GM20431 (cell line): ENCODE measurements at regions not wholly inside any gene's neighbourhood (a gene's known extent, or its start where the extent isn't known, plus 50 kb on each side); places are given as distances from the start of the nearest gene placed in this dataset.

ENCODE experiments used
- in situ Hi-C: fragments of 300-500 bp; cut with MseI, MboI; formaldehyde crosslinking; loops from one replicate; pipeline ENCODE4 v1.15.0; 2020; ENCODE audit warnings: low sequenced_read_pairs; ENCODE audit not compliant: unreplicated experiment

DNA sequence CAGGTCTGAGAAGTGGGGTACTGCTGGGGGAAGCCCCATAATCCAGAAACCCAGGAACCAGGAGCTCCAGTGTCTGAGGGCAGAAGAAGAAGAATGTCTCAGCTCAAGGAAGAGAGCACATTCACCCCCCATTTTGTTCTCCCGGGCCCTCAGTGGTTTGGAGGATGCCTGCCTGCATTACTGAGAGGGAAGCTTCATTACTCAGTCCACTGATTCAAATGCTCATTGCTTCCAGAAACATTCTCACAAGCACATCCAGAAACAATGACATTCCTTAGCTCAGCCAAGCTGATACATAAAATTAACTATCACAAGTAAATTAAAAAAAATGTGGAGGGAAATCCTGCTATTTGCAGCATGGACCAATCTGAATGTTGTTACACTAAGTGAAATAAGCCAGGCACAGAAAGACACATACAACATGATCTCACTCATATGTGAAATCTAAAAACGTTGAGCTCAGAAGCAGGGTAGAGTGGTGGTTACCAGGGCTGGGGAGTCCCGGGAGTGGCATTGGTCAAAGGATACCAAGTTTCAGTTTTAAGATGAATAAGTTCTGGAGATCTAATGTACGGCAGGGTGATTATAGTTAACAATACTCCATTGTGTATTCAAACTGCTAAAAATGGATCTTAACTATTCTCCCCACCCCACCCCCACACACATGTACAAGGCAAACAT, 459.3 kb downstream of the GALR1 start:
- in situ Hi-C loops = no loop called here

DNA sequence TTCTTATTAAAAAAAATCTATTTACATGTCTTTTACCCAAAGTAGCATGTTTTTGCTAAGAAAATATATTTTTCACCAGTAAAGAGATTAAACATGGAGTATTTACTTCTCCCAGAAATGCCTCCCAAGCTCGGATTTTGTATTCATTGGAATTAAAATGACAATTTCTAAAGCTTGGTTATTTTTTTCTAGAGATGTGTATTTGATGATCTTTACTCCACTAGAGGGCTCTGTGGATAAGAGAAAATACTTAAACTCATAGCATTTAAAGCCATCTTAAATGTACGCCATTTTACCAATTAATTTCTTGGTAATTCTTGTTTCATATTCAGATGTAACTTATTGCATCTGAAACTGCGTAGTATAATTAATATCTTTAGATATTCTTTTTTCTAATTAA, 461.4 kb downstream of the GALR1 start:
- in situ Hi-C loops = no loop called here

DNA sequence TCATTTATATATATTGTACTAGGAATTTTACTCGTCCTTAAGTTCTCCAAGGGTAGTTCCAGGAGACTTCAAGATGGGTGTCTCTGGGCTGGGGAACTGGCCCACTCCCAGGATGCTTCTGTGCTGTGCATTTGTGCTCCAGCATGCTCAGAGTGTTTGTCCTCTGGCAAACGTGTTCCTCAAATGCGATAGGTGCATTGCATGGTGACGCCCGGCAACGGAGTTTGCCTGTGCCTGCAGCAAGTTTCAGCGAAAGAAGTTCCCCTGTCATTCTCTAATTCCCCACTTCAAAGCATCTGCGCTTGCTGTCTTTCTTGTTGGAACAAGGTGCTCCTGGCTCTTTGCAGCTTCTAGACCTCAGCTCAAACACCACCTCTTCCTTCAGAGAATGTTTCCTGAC, 465.1 kb downstream of the GALR1 start:
- in situ Hi-C loops = no loop called here

DNA sequence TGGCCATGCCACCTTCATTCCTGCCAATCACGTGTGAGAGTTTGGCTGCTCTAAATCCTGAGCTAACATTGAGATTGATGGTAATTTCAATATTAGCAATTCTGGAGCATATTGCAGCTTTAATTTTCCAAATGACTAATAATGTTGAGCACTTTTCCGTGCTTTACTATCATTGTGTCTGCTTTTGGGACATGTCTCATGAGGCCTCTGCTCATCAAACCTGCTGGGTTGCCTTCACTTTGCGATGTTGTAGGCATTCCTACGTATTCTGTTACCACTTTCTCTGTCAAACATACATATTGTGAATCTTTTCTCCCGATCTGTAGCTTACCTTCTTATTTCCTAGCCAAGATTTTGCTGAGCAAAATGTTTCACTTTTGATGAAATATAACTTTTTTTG, 466.6 kb downstream of the GALR1 start:
- in situ Hi-C loops = no loop called here

DNA sequence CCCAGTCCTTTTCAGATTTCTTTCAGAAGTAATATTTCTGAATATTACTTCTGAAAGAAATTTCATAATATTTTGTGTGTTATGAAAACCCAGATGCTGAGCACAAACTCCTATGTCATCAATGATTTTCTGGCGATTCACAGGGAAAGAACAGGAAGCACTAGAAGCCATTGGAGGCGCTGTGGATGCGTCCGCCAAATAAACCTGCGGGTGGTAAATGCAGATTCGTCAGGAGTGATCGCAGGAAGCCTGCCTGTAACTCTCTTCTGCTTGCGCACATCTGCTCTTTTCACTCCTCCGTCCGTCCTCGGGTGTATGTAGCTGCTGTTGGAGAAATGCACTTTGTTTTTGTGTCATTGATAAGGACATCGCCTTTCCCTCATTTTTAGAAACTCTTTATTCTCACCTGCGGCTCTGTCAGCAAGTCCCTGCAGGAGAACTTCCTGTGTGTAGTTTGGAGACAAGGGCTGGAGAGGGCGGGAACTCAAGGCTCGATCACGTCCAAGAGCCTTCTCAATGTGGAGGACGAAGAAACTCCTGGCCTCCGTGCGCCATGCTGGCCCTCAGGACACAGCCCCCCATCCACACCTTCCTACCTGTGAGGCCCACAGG, 483.8 kb downstream of the GALR1 start:
- in situ Hi-C loops = no loop called here

DNA sequence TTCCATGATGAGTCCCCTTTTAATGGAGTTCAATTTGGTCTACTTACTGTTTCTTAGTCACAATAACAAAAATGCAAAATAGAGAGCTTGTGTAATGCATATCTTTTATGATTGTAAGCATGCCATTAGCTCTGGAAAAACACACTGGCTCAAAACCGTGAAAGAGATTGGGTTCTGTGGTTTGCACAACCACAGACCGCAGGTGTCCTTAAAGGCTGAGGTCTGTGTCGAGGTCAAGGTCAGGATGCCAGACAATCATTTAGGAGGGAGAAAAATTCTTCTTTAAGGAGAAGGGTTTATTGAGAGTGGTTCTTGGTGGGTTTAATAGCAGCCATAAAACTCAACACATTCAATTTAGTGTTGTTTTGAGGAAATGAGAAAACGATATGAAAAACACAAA, 487.2 kb downstream of the GALR1 start:
- in situ Hi-C loops = no loop called here

DNA sequence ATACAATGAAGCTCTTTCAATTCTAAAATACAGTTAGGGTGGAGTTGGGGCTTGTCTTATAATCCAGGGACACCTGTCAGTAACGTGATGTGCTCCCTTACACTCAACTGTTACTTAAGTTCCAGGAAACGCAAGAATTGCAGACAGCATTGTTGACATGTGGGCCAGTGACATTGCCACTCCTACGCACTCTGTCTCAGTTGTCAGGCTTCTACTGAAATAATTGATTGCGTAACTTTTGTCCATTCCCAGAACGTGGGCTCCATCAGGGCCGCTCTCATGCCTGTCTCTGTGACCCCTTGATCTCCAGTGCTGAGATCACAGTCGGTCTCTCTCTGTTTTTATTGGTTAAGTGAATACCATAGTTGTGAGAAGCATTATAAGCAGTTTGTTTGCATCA, 487.8 kb downstream of the GALR1 start:
- in situ Hi-C loops = no loop called here

DNA sequence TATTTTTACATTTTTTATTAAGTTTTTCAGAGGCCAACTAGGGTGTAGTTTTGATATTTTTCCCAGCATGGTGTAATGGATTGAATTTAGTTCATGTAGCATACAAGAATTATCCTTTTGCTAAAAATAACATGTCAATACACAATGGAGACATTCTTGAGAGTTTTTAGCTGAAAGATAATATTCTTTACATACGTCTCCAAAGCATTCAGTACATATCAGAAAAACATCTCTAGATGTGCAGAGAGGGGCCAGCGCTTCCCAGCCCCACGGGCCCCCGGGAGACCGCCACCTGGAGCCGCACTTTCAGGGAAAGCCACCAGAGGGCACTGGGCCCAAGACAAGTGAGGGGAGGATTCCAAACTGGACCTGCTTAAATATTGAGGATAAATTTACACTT, 499.4 kb downstream of the GALR1 start:
- in situ Hi-C loops = no loop called here

DNA sequence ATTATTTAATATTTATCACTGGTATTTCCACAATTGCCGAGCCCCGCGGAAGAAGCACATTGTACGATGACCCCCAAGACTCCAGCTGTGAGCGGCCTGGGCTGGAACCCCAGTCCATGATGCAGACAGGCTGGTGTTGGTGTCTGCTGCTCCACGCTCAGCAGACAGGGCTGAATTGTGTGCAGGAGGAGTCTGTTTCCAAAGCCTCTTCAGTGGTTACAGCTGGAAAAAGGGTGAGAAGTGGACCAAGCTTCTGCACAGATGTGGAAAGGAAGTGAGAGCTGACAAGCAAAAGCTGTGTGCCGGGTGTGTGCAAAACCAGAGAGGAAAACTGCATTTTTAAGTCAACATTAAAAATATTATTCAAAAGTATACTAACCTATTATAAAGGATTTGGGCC, 500.4 kb downstream of the GALR1 start:
- in situ Hi-C loops = no loop called here

DNA sequence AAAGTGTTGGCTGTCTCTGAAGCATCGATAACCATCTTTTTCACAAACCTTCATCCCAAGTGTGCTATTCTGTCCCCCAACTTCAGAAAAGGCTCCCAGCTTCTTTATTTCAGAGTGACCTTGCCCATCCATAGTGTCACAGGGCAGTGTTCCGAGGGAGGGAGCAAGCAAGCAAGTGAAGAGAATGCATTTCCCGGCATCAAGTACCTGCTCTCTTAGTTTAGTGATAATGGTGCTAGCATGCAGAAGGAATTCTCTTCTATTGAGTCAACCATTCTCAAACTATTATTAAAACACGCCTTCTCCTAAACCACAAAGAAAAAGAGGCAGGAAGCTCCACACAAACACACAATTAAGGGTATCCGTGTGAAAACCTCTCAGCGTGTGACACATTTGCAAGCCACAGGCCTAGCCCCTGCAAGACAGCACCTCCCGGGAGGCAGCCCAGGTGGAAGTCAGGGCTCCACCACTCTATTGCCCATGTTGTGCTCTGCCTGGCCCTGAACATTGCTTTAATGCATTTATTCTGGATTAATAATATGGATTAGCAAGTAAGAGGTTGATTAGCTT, 504.9 kb downstream of the GALR1 start:
- in situ Hi-C loops = no loop called here

DNA sequence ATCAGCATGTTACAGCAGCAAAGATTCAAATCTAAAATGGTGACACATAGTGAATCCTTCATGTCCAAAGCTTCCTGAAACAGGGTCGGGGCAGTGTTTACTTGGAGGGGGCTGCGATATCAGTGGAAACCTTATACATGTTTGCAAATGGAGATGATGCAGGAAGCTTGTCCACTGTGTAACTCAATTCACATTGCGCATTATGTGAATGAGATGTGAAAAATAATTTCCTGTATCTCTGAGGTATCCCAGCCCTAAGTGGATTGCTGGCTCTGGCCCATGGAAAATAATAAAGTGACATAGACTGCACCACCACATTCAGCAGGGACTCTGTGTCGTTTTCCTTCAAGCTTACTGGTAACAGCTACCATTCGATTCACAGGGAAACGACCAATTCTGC, 505.5 kb downstream of the GALR1 start:
- in situ Hi-C loops = no loop called here

DNA sequence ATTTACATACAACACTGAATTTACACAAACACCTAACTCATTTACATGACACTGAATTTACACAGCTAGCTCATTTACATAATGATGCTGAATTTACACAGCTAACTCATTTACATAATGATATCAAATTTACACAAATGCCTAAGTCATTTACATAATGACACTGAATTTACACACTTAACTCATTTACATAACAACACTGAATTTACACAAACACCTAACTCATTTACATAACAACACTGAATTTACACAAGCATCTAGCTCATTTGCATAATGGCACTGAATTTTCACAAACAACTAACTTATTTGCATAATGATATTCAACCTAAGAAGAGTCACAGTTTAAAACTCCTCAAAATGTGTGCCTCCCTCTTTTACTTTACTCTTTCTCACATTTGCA, 511.7 kb downstream of the GALR1 start:
- in situ Hi-C loops = no loop called here

DNA sequence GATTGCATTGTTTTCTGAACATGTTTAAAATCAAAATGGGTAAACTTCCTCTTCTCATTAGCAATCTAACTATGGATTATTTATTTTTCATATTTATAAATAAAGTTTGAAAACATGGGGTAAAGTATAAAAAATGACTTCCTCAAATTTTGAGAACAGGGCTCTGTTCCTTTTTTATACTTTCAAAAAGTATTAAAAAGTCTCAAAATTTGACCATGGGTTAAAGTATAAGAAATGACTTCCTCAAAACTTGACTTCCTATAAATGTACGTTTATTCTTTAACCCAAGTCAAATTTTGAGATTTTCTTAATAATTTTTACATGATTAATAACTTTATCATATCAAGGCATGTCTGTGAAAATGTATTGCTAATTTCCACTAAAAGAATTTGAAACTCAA, 512.4 kb downstream of the GALR1 start:
- in situ Hi-C loops = no loop called here

DNA sequence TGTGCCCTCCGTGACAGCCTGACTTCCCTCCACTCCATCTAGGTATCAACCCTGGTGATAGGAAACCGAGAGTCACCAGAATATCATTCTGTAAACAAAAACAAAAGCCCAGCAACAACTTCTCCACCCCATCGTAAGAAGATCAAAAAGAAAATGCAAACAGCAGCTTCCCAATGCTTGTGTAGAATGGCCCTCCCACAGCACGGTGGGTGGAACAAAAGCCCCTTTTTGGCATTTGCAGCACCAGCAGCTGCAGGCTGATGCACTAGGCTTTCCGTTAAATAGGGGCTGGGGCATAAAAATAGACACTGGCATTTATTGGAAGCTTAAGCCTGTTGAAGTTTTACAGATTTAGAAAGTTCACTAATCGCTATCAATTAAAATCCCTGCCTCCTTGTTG, 513.0 kb downstream of the GALR1 start:
- in situ Hi-C loops = no loop called here

DNA sequence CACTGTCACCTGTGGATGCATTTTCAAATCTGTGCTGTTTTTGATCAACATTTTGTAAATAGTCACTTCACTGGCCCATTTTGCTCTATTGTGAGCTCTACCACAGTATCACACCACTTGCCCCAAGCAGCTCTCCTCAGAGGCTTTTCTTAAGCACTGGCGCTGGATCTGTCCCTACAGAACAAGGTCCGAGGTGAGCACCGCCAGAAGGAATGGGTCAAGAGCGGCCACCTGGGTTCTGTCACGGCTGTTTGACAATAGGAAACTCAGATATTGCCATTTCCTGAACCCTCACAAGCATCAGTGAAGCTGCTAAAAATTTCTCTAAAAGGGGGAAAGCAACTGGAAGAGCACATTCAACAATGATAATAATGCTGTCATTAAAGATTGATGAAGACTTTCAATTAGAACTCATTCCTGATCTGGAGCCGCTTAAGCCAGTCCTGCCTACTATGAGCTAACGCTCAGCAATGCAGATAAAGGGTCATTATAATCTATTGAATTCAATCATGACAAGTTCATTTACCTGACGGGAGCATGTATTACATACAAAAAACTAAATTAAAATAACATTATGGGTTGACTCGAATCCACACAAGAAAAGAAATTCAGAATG, 514.0 kb downstream of the GALR1 start:
- in situ Hi-C loops = no loop called here

DNA sequence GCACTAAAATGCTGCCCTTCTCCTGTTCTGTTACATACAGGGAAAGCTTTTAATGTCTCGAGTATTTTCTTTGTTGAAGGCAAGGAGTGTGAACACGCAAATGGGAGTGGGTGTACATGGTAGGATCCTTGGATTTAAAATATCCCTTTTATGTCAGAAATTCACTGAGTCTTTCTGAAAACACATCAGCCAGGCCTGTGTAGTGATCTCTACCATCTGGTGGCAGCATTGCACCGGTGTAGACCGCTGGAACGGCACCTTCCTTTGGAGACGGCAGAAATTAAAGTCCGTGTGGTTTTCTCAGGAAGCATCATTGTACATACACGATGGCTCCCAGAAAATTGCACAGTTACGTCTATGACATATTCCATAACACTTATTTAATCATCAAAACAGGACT, 515.8 kb downstream of the GALR1 start:
- in situ Hi-C loops = no loop called here

DNA sequence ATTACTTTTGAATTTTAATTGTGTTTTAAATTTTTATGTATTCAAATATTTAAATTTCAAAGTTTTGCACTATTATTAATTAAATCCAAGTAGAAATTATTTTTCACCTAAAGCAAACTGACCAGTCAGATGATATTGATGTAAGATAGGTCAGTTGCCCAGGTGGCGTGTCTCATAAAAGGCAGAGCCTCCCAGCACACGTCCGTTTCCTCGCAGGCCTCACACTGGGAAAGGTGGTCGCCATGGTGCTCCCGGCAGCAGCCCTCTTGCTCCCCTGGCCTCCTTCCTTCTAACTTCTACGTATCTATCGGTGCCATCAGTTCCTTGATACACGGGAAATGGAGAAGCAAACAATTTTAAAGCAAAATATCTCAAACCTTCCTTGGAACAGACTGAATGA, 516.8 kb downstream of the GALR1 start:
- in situ Hi-C loops = no loop called here

DNA sequence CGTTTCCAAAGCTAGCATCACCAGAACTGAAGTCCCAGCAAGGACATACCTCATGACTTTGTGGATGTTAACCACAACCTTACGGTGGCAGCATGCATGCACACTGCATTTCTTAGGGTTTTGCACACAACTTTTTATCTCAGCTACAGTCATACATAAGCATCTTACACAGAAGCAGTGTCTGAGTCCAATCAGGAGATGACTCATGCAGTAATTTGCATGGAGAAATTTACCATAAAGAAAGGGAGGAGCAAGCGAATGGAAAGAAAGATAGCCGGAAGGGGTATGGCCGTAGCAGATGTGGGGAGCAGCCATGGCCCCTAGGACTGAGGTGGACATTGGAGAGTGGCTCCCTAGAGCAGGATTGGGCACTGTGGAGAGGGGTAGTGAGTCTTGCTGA, 522.5 kb downstream of the GALR1 start:
- in situ Hi-C loops = no loop called here

DNA sequence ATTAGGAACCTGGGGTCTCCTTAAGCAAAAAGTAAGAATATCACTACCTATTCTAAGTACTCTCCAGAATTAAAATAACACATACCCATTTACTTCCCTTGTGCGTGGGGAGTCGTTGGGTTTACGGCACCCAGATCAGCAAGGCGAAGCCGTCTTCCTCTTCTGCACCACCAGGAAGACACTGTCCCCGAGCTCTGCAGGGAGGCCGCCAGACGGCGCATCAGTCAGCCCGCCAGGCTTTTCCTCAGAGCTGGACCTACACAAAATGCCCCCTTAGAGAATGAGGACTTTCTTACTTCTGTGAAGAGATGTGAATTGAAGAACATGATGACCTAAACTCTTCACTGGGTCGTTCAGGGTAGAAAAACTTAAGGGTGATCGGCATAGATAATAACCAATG, 526.5 kb downstream of the GALR1 start:
- in situ Hi-C loops = no loop called here

DNA sequence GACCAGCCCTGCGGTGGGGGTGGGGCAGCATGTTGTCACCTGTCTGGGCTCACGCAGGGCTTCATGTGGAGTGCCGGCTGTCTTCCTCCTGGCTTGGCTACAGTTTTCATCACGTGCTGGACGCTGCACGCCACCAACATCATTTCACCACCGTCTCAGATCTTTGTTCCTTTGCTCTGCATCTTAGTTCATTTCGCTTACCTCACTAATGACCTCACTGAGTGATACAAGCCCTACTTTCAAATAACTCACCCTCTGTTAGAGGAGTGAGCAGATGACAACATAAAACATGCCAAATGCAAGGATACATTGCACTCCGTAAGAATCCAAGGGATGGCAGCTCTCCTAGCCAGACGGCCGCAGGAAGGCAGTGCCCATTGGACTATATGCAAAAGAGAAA, 527.5 kb downstream of the GALR1 start:
- in situ Hi-C loops = no loop called here

DNA sequence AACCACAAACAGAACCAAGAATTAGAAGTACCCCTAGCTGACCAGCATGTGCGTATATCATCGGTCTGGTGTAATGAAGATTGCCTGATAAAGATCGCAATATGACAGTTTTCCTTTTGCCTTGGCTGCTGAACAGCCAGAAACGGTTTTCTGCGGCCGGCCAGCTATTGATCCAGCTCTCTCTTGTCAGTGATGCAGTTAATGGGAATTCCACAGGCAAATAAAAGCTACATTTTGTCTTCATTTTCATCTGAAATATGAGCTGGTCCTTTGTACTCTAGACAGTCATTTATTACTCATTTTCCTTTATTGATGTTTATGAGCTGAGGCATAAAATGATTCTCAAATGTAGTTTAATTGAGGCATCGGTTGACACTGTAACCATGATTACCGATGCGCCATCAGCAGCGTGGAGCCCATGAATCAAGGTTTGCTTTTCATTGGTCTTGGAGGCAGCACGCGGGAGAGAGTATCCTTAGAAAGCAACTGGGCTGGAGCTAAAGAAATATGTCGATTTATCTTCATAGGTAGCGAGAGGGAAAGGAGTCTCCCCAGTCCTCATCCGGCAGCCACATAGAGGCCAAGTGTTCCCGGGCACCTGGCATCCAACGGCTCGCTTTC, 535.2 kb downstream of the GALR1 start:
- in situ Hi-C loops = no loop called here
